ENCODE measurements at regions not wholly inside any gene's neighbourhood (a gene's known extent, or its start where the extent isn't known, plus 50 kb on each side); places are given as distances from the start of the nearest gene placed in this dataset.

GRCh38 chr1:193633991-193634390 is 447.6 kb upstream of the B3GALT2 start:
- no peak for TF ChIP-seq REST (IDR thresholded peaks at IDR 0.05; ENCODE audit: low read depth, low read length)
- TF ChIP-seq IRF4 (IDR thresholded peaks at IDR 0.05; ENCODE audit: low read depth, low read length), result no peak
- no peak for TF ChIP-seq BACH1 (IDR thresholded peaks at IDR 0.05; ENCODE audit: borderline replicate concordance)
- TF ChIP-seq CTCF (IDR thresholded peaks at IDR 0.05 in 2 of 3, conservative IDR thresholded peaks at IDR 0.05 in 1 of 3; ENCODE audit: control insufficient read depth in 2 of 3, extremely low read depth in 1 of 3, insufficient read depth in 1 of 3, low read depth in 3 of 3, low read length in 3 of 3), result no peak
- no peak for TF ChIP-seq MTA3 (IDR thresholded peaks at IDR 0.05; ENCODE audit: borderline replicate concordance, low read length)
- TF ChIP-seq RAD21 (IDR thresholded peaks at IDR 0.05; ENCODE audit: insufficient read depth, low read depth, low read length), result no peak
- TF ChIP-seq POLR2A (IDR thresholded peaks at IDR 0.05; ENCODE audit: low read depth, low read length), result no peak
- no peak for TF ChIP-seq NR2C1 (IDR thresholded peaks at IDR 0.05)
